Gastroesophageal sphincter (tissue), 3 donors: ENCODE measurements at regions not wholly inside any gene's neighbourhood (a gene's known extent, or its start where the extent isn't known, plus 50 kb on each side); places are given as distances from the start of the nearest gene placed in this dataset.

ENCODE experiments used
- CTCF ChIP-seq, 4 experiments: fragments of 200-600 bp in 2 of 4; fragments of 450-650 bp in 2 of 4; sonication (generic) in 1 of 4; IDR thresholded peaks; one replicate each; pipeline ENCODE4 v1.5.1; 2017 to 2019; ENCODE audit warnings: antibody characterized with exemption in 4 of 4, mild to moderate bottlenecking in 2 of 4, moderate library complexity in 2 of 4
- POLR2A ChIP-seq, 2 donors: fragments of 450-650 bp; IDR thresholded peaks; one replicate each; pipeline ENCODE4 v1.6.1; 2017; ENCODE audit warnings: antibody characterized with exemption in 2 of 2, mild to moderate bottlenecking in 2 of 2, moderate library complexity in 1 of 2
- POLR2AphosphoS5 ChIP-seq: sonication (generic); formaldehyde crosslinking; IDR thresholded peaks from one replicate; pipeline ENCODE4 v1.6.1; 2017; ENCODE audit warnings: antibody characterized with exemption

- no peak for TF ChIP-seq CTCF (IDR thresholded peaks at IDR 0.05)
- TF ChIP-seq POLR2A (IDR thresholded peaks at IDR 0.05) = no peak
- no peak for TF ChIP-seq POLR2AphosphoS5
These were observed 219.8 kb downstream of the MZT1 start for GRCh38 chr13:72507416-72508199.
